Endothelial cell of umbilical vein (primary cell): ENCODE measurements at regions not wholly inside any gene's neighbourhood (a gene's known extent, or its start where the extent isn't known, plus 50 kb on each side); places are given as distances from the start of the nearest gene placed in this dataset.

Experiments
- BruUV-seq: library from RNA; stranded (reverse); fragments of 400-500 nt; replicated peaks from 2 replicates; lab custom pipeline; 2021; lab: Mats Ljungman, UMichigan
- CTCF ChIA-PET: fragments of 300-600, 350-600 bp; sonication (Branson Sonifier 250); formaldehyde crosslinking; loops from one replicate; lab custom pipeline; 2021; ENCODE audit warnings: antibody characterized with exemption, inconsistent platforms; lab: Charles Lee
- POLR2A ChIA-PET: fragments of 300-600, 350-600 bp; sonication (Branson Sonifier 250); formaldehyde crosslinking; loops from one replicate; lab custom pipeline; 2021; ENCODE audit warnings: antibody characterized with exemption, inconsistent platforms; lab: Charles Lee
- DNase-seq: peaks from one replicate; pipeline ENCODE4 v3.0.0-alpha.2; 2011; ENCODE audit warnings: low read depth, low spot score
- FAIRE-seq: peaks from 2 replicates; lab custom pipeline; 2011; peaks lifted over from hg19 to GRCh38; lab: Jason Lieb, UNC
- H2AFZ ChIP-seq: 2 replicates; pipeline ENCODE4 v1.6.0; 2012; ENCODE audit warnings: low read depth, low read length, control low read depth, inconsistent platforms
- H3K27ac ChIP-seq: 2 replicates; pipeline ENCODE4 v1.5.1; 2011; ENCODE audit warnings: low read depth, mild to moderate bottlenecking, control low read depth, low read length, moderate library complexity; ENCODE audit not compliant: insufficient read depth
- H3K27me3 ChIP-seq, 2 experiments: 2 replicates each; pipeline versions ENCODE4 v1.6.0 to v1.6.1; 2011; ENCODE audit warnings: low read length in 2 of 2, mixed read lengths in 1 of 2; ENCODE audit not compliant: control insufficient read depth in 2 of 2, insufficient read depth in 2 of 2
- H3K36me3 ChIP-seq, 2 experiments: 2 replicates in 1 of 2; 3 replicates in 1 of 2; pipeline ENCODE4 v1.5.1; 2011; ENCODE audit warnings: low read length in 2 of 2, mild to moderate bottlenecking in 1 of 2, moderate library complexity in 1 of 2; ENCODE audit not compliant: control insufficient read depth in 2 of 2, insufficient read depth in 2 of 2; ENCODE audit errors: extremely low read depth in 1 of 2
- H3K4me1 ChIP-seq: 3 replicates; pipeline ENCODE4 v1.5.1; 2011; ENCODE audit warnings: mild to moderate bottlenecking, low read length; ENCODE audit not compliant: control insufficient read depth, insufficient read depth; ENCODE audit errors: extremely low read depth
- H3K4me2 ChIP-seq: 2 replicates; pipeline ENCODE4 v1.6.1; 2011; ENCODE audit warnings: low read length, control low read depth, mixed read lengths; ENCODE audit not compliant: insufficient read depth
- H3K4me3 ChIP-seq, 3 experiments: fragments of 200-600 bp in 1 of 3; sonication (generic), shearing (Covaris generic) in 1 of 3; replicated peaks in 1 of 3; 2 replicates each; pipeline ENCODE4 v1.5.1; 2011 to 2016; ENCODE audit warnings: control low read depth in 3 of 3, low read length in 3 of 3, mild to moderate bottlenecking in 2 of 3, inconsistent platforms in 1 of 3, low read depth in 1 of 3, moderate library complexity in 1 of 3; ENCODE audit not compliant: insufficient read depth in 1 of 3
- H3K79me2 ChIP-seq: 2 replicates; pipeline ENCODE4 v1.6.0; 2012; ENCODE audit warnings: low read length, inconsistent platforms; ENCODE audit not compliant: control insufficient read depth, insufficient read depth
- H3K9ac ChIP-seq: replicated peaks from 2 replicates; pipeline ENCODE3; 2011; ENCODE audit warnings: low read length, control low read depth; ENCODE audit not compliant: insufficient read depth; ENCODE audit errors: extremely low read depth
- H3K9me1 ChIP-seq: replicated peaks from 3 replicates; pipeline ENCODE4 v1.6.0; 2011; ENCODE audit warnings: mild to moderate bottlenecking, low read length; ENCODE audit not compliant: control insufficient read depth, insufficient read depth; ENCODE audit errors: extremely low read depth
- H3K9me3 ChIP-seq: replicated peaks from 2 replicates; pipeline ENCODE4 v1.5.1; 2012; ENCODE audit warnings: low read length, inconsistent platforms; ENCODE audit not compliant: control insufficient read depth, insufficient read depth
- H4K20me1 ChIP-seq: replicated peaks from 2 replicates; pipeline ENCODE3; 2011; ENCODE audit warnings: mild to moderate bottlenecking, low read length; ENCODE audit not compliant: control insufficient read depth, insufficient read depth; ENCODE audit errors: extremely low read depth
- FOS ChIP-seq: IDR thresholded peaks from 2 replicates; pipeline ENCODE4 v1.6.1; 2011; ENCODE audit warnings: mild to moderate bottlenecking, low read length, moderate library complexity, borderline replicate concordance; ENCODE audit not compliant: insufficient read depth
- GATA2 ChIP-seq: IDR thresholded peaks from 2 replicates; pipeline ENCODE4 v1.7.0; 2011; ENCODE audit warnings: low read depth, mild to moderate bottlenecking, moderate library complexity, mixed read lengths, low read length; ENCODE audit not compliant: insufficient read length, insufficient read depth
- JUN ChIP-seq: IDR thresholded peaks from 2 replicates; pipeline ENCODE4 v1.6.1; 2011; ENCODE audit warnings: borderline replicate concordance, low read depth; ENCODE audit not compliant: insufficient read length, insufficient read depth
- MYC ChIP-seq: IDR thresholded peaks from one replicate; pipeline ENCODE4 v1.6.1; 2011; ENCODE audit warnings: mild to moderate bottlenecking, low read depth, low read length
- POLR2A ChIP-seq: IDR thresholded peaks from 2 replicates; pipeline ENCODE4 v1.6.1; 2012; ENCODE audit warnings: low read depth, mild to moderate bottlenecking, control low read depth, low read length
- POLR2AphosphoS5 ChIP-seq: IDR thresholded peaks from 2 replicates; pipeline ENCODE4 v1.6.1; 2012; ENCODE audit warnings: low read depth, mild to moderate bottlenecking, control low read depth, low read length, moderate library complexity; ENCODE audit not compliant: insufficient read depth
- dilution Hi-C: fragments of 300-500 bp; cut with MboI; formaldehyde crosslinking; loops from one replicate; pipeline ENCODE4 v1.15.0; 2019; ENCODE audit warnings: low sequenced_read_pairs; ENCODE audit not compliant: extremely low pct_ligation_motif_present
- intact Hi-C: fragments of 100-400 bp; cut with micrococcal nuclease; formaldehyde crosslinking; loops from one replicate; pipeline ENCODE4 v1.10.0; 2022
- TF ChIP-seq, protein P1 (sequence below), 2 donors: IDR thresholded peaks; 1 replicate in 1 of 2; 2 replicates in 1 of 2; pipeline ENCODE4 v1.5.1; 2011; ENCODE audit warnings: low read length in 2 of 2, mild to moderate bottlenecking in 2 of 2, moderate library complexity in 2 of 2, control low read depth in 1 of 2, inconsistent platforms in 1 of 2, low read depth in 1 of 2; ENCODE audit not compliant: insufficient read depth in 1 of 2; ENCODE audit errors: extremely low read depth in 1 of 2

DNA sequence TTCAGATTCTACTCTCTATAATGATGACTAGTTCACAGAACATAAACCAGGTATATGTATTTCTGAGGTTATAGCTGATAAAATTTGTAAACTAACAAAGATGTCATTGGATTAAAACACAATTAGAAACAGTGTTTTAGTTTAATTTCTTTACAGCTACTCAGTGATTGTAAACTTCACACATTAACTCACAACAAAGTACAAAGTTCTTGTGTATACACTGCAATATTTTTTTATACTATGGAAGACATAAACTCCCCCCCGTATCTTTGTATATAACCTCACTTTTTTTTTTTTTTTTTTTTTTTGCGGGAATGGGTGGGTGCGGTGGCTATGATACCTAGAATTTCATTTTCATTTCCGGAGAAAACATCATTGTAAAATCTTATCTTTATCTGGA, 1043.2 kb downstream of the PCDH18 start:
- no peak for FAIRE-seq
- H3K4me2 ChIP-seq, result no peak overlapping the region
- H3K27ac ChIP-seq, result no peak overlapping the region
- ChIA-PET POLR2A (no interaction called here), CTCF (no interaction called here)
- dilution Hi-C loops (no loop called here), intact Hi-C loops (loop anchor here (5.0 kb wide), 2 partner anchors 122 to 163 kb away; no protein-coding TSS in a partner anchor)
- DNase-seq, result no peak
- no peak overlapping the region for H3K9ac ChIP-seq
- no peak overlapping the region for H2AFZ ChIP-seq
- no peaks in the 10 kb centered on the region for H3K27me3 ChIP-seq
- H3K36me3 ChIP-seq, result no peaks in the 10 kb centered on the region
- H3K4me3 ChIP-seq, result no peak overlapping the region
- H3K79me2 ChIP-seq, result no peaks in the 10 kb centered on the region
- H3K9me3 ChIP-seq, result no peaks in the 10 kb centered on the region
- H4K20me1 ChIP-seq, result no peaks in the 10 kb centered on the region
- TF ChIP-seq FOS, result no peak
- no peak for TF ChIP-seq POLR2AphosphoS5
- TF ChIP-seq, protein P1, sequence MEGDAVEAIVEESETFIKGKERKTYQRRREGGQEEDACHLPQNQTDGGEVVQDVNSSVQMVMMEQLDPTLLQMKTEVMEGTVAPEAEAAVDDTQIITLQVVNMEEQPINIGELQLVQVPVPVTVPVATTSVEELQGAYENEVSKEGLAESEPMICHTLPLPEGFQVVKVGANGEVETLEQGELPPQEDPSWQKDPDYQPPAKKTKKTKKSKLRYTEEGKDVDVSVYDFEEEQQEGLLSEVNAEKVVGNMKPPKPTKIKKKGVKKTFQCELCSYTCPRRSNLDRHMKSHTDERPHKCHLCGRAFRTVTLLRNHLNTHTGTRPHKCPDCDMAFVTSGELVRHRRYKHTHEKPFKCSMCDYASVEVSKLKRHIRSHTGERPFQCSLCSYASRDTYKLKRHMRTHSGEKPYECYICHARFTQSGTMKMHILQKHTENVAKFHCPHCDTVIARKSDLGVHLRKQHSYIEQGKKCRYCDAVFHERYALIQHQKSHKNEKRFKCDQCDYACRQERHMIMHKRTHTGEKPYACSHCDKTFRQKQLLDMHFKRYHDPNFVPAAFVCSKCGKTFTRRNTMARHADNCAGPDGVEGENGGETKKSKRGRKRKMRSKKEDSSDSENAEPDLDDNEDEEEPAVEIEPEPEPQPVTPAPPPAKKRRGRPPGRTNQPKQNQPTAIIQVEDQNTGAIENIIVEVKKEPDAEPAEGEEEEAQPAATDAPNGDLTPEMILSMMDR (IDR thresholded peaks at IDR 0.05; ENCODE audit: extremely low read depth in 1 of 2, insufficient read depth in 1 of 2, low read depth in 1 of 2, low read length in 2 of 2), result no peak
- TF ChIP-seq POLR2A, result no peak
- H3K4me1 ChIP-seq, result peaks cover 4% of the 10 kb centered on the region
- H3K9me1 ChIP-seq, result no peaks in the 10 kb centered on the region
- no TSS peak for BruUV-seq

DNA sequence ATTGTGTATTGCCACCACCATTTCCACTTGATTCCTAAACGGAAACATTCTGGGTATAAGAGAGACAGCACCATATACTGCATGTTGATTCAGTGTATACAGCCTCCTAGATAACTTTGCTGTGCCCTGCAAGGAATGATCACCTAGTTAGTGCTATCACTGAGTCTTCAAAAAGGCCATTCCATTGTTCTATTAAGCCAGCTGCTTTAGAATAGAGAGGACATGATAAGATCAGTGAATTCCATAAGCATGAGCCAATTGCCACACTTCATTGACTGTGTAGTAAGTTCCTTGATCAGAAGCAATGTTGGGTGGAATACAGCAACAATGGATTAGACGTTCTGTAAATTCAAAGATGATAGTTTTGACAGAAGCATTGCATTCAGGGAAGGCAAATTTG, 1047.3 kb downstream of the PCDH18 start:
- no peak overlapping the region for H3K27ac ChIP-seq
- H2AFZ ChIP-seq, result no peak overlapping the region
- H3K4me2 ChIP-seq, result no peak overlapping the region
- H3K9me3 ChIP-seq, result no peaks in the 10 kb centered on the region
- no peaks in the 10 kb centered on the region for H3K27me3 ChIP-seq
- H3K79me2 ChIP-seq, result no peaks in the 10 kb centered on the region
- dilution Hi-C loops, result no loop called here
- intact Hi-C loops, result loop anchor here (5.0 kb wide), 2 partner anchors 118 to 167 kb away; no protein-coding TSS in a partner anchor
- H3K4me1 ChIP-seq, result peaks cover 4% of the 10 kb centered on the region
- H4K20me1 ChIP-seq, result no peaks in the 10 kb centered on the region
- FAIRE-seq (no peak), DNase-seq (peak; percentile 53)
- H3K9me1 ChIP-seq, result no peaks in the 10 kb centered on the region
- POLR2A ChIA-PET, result interaction anchor here (0.7 kb wide), 1 partner anchor 9 kb away, joined by 6 read pairs; no protein-coding TSS in a partner anchor
- BruUV-seq, result no TSS peak
- H3K36me3 ChIP-seq, result no peaks in the 10 kb centered on the region
- no peak overlapping the region for H3K4me3 ChIP-seq
- no peak overlapping the region for H3K9ac ChIP-seq
- TF ChIP-seq MYC, result no peak
- TF ChIP-seq GATA2, result peak; percentile 83
- peak; percentile 30 for TF ChIP-seq JUN
- CTCF ChIA-PET, result no interaction called here
